ENCODE measurements at regions not wholly inside any gene's neighbourhood (a gene's known extent, or its start where the extent isn't known, plus 50 kb on each side); places are given as distances from the start of the nearest gene placed in this dataset.

DNA sequence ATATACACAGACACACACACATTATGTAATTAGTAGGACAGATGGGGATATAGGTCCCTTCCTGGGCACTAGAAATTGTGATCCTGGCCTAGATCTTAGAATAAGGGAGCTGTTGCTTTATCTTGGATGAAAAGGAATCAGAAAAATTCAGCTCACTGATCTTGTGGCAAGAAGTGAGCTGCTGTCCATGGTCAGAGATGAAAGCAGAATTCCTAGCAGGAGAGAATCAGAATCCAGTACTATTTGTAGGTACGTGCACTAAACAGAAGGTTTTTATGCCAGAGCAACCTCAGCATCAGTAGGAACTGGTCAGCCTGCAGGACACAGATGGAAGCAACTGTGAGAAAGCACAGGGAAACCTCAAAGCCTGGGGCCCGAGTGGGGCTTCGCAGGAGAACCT, 549.2 kb upstream of the POM121L12 start:
- DNase-seq (ENCODE audit: low read depth in 2 of 2): no peak

DNA sequence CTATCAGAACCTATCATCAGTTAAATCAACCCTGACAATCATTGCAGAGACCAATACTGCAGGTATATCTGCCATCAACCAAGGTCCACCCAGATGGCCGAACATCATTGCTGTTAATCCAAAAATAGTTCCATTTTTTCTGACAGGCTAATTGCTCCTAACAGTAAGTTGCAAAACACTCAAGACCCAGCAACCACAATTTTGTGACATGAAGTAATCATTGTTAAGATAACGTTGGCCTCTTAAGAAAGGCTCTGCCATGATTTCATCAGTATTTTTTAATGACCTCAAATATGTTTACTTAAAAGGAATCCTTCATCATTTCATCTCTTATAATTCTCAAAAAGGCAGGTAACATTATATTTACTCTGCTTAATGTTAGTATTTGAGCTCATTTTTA, 553.4 kb upstream of the POM121L12 start:
- DNase-seq (ENCODE audit: low read depth in 2 of 2): no peak

DNA sequence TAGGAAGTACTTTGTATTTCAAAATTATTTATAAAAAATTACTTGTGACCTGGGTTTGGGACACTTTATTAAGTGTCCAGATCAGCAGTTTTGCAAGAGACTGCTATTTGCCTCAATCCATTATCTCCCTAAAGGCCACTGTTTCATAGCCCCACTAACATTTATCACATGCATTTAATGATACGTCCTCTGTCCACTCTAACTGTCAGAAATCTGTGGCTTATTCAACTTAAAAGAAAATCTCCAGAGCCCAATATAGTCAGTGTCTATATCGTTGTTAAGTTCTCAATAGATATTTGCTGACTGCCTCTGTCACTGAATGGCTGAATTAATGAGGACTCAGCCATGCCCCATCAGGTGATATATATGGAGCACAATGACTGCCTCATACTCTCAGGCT, 553.9 kb upstream of the POM121L12 start:
- DNase-seq (ENCODE audit: low read depth in 2 of 2): no peak

DNA sequence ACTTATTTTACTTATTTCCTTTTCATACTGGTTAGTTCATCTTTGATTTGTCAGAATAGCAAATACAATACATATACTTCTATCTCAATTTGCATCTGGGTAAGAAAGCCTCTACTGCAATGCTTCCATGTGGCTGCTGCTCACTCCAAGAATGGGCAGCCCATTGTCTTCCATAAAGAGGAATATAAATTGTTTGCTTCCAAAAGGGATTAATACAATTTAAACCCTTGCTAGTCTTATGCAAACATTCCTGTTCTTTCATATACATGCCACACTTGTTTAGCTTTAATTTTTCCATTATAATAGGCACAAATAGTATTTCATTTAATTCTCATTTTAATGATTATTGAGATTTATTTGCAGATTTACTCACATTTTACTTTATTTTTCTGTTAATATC, 555.4 kb upstream of the POM121L12 start:
- no peak for DNase-seq (ENCODE audit: low read depth in 2 of 2)

DNA sequence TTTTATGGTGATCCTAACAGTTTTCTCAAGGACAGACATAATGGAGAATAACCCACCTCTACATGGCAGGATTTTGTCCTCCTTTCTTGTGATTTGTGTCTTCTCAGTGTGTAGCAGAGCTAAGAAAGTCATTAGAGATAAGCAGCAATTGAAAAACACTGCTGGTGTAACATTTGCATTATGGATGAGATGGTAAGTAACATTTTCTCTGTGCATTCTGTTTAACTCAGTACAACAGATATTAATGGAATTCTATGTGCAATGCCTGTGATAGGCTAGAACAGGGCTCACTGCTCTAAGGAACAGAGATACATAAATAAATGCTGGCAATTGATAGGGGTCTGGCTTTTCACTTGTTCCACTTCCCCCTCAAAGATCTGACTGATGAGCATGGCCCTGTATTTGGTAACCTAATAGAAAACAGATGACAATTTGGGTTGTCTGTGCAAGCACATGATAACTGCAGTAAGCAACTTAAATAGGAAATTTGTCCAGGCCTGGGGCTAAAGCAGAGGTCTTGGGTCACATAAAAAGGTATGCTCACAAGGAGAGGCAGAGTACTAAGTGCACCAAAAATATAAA, 560.3 kb upstream of the POM121L12 start:
- DNase-seq (ENCODE audit: low read depth in 2 of 2): no peak

DNA sequence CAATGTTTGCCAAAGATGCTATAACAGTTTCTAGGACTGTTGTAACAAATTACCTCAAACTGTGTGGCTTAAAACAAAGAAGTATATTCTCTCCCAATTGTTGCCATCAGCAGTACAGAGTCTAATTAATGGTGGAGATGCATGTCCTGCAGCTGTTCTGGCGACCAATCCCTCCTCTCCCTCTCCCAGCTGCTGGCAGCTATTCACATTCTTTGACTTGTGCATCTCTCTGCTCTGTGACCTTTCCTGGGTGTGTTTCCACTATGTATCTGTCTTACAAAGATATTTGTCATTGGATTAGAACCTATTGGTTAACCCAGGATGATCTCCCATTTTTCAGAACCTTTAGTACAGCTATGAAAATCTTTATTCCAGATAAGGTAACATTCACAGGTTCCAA, 561.7 kb upstream of the POM121L12 start:
- DNase-seq (ENCODE audit: low read depth in 2 of 2): no peak

DNA sequence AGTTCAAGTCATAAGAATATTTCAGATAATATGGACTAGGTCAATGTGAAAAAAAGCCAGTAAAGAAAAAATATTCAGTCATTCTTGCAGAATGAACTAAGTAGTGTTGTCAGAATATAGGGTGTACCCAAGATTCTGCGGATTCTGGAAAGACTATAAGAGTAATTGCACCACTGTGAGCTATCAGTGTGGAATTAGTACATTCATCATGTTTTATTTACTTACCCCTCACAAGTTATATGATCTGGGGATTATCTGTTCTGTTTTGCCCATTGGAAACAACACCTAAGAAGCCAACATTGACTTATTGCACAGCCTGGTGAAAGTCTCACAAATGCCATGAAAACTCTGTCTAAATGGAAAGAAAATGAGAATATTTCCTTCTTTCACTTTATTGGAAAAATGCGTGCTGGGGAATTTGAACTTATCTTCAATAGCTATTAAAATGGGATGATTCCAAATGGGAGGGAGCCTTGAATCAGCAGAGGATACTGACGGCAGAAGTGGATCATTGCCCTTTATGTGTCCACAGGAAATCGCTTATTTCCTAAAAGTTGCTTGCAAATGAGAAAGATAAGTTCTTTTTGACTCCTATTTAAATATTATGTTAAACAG, 563.3 kb upstream of the POM121L12 start:
- no peak for DNase-seq (ENCODE audit: low read depth in 2 of 2)

DNA sequence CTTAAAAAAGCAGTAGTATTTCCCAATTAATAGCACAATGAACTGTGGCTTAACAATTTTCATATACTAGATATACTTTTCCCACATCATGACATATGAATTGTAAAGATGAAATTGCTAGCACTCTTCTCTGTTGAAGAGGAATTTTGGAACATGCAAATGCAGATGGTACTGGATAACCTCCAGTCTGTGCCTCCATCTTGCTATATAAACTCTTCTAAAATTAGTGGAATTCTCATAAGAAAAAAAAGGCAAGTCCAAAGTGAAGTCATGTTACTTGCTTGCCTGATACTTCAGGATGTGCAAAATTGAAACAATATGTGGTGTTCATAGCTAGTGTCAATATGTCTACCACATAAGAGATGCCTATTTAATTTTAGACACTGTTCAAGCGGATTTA, 570.2 kb upstream of the POM121L12 start:
- DNase-seq (ENCODE audit: low read depth in 2 of 2): no peak

DNA sequence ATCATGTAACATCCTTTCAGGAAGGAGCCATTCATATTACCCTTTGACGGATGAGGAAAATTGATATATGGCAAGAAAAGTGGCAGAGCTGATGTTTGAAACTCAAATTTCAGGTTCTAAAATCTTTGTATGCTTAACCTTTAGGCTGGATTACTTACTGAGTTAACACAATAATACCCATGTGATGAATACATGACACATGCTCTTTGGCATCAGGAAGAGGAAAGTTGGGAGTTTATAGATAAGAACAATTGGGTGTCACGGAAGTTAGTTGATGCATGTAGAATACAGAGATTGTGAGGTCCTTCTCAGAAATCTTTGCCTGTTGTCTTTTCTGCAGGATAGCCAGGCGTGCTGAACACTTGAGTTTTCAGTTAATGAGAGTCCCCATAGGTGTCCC, 572.1 kb upstream of the POM121L12 start:
- DNase-seq (ENCODE audit: low read depth in 2 of 2): no peak

DNA sequence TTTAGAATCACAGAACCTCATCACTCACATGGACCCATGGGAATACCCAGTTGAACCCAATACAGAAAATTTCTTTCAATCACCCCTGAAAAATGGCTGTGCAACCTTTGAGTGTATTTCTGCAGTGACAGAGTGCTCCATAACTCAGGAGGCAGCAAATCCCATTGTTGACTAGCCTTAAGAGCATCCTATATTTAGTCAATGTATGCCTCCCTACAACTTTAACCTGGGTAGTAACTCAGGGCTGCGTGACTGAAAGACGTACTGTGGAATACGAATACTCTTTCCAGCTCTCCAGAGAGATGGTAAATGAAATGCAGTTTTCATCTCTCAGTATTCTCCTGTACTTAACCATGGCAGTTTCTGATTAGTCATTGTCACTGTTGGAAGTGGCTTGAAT, 573.0 kb upstream of the POM121L12 start:
- no peak for DNase-seq (ENCODE audit: low read depth in 2 of 2)

DNA sequence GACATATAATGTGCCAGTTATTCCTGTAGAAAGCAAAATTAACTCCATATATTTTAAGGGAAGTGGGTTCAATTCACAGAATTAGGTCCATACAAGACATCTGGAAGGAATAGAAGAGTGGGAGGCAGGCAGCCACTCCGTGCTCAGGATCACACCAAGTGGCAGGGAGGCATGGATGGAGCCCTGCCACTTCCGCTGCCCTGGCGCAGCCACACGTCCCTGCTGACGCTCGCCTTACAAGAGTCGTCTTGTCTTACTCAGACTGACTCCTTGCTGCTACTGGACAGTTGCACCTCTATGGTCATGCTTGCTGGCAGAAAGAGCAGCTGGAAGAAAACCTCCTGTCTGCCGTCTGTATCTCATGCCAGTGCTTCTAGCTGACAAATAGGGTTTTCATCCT, 579.9 kb upstream of the POM121L12 start:
- DNase-seq (ENCODE audit: low read depth in 2 of 2): no peak

DNA sequence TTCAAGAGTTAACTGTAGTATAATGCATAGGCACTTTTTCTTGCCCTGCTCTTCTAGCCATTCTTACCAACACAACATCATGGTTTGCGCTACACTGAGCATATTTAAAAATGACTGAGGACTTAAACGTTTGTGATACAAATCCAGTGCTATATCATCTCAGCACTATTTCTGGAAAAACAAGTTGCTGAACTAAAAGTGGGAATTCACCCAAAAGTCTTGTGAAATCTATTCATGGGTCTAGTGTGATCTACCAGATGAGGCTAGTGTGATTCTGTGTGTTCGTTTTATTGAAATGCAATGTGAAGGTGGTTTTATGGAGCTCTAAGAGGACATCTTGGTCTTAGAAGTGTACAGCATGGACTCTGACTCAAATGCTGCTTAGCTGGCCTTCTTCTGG, 584.6 kb upstream of the POM121L12 start:
- DNase-seq (ENCODE audit: low read depth in 2 of 2): no peak

DNA sequence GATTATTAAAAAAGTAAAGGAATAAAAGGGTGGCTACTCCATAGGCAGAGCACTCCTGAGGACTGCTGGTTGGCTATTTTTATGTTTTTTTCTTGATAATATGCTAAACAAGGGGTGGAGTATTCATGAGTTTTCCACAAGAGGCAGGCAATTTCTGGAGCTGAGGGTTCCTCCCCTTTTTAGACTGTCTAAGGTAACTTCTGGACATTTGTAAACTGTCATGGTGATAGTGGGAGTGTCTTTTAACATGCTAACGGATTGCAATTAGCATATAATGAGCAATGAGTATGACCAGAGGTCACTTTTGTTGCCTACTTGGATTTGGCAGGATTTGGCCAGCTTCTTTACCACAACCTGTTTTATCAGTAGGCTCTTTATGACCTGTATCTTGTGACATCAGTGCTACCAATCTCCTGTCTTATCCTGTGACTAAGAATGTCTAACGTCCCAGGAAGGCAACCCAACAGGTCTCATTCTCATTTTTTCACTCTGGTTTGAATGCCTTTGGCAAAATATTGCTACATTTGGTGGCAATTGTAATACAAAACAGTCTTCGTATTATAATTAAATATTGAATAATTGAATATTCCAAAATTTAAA, 587.8 kb upstream of the POM121L12 start:
- DNase-seq (ENCODE audit: low read depth in 2 of 2): no peak

DNA sequence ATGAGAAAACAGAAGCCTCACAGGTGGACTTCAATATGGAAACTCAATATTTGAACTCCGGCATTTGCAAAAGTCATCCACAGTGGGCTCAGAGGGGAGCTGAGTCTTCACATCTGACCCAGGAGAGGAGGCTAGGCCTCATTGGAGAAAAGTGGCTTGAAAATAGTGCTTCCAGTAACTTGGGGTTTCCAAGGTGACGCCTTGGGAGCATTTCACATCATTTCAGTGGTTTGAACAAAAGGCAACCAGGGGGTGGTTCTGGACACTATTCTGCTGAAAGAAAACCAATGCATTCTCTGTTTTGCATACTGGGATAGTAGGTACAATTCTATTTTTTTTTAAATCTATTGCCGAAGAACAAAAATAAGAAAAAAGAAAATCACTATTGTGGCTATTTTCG, 599.2 kb upstream of the POM121L12 start:
- DNase-seq (ENCODE audit: low read depth in 2 of 2): no peak

DNA sequence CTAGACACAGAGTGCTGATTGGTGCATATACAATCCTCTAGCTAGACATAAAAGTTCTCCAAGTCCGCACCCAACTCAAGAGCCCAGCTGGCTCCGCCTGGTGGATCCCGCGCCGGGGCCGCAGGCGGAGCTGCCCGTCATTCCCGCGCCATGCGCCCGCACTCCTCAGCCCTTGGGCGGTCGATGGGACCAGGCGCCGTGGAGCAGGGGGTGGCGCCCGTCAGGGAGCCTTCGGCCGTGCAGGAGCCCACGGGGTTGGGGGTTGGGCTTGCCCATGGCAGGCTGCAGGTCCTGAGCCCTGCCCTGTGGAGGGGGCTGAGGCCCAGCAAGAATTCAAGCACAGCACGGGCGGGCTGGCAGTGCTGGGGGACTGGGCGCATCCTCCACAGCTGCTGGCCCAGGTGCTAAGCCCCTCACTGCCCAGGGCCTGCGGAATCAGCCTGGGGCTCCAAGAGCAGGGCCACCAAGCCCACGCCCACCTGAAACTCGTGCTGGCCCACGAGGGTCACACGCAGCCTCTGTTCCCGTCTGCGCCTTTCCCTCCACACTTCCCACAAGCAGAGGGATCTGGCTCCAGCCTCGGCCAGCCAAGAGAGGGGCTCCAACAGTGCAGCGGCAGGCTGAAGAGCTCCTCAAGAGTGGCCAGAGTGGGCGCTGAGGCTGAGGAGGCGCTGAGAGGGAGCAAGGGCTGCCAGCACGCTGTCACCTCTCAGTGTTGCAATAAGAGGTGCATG, 604.2 kb upstream of the POM121L12 start:
- DNase-seq (ENCODE audit: low read depth in 2 of 2): no peak

DNA sequence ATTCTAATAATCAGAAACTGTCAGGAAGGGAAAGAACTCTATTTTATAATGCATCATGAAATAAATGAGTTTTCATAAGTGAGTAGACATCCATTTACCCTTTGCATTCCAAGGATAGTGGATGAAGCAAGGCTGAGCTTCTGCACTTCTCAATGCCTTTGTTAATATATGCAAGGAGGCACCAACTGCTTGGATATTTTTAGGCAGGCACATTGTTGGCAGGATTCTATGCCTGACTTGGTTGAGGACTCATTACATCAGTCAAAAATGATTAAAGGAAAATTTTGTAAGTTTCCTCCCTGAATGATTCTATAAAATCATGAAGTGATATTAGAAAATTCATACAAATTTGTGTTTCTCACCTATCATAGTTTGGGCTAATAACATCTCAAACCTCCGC, 612.2 kb upstream of the POM121L12 start:
- DNase-seq (ENCODE audit: low read depth in 2 of 2): no peak

DNA sequence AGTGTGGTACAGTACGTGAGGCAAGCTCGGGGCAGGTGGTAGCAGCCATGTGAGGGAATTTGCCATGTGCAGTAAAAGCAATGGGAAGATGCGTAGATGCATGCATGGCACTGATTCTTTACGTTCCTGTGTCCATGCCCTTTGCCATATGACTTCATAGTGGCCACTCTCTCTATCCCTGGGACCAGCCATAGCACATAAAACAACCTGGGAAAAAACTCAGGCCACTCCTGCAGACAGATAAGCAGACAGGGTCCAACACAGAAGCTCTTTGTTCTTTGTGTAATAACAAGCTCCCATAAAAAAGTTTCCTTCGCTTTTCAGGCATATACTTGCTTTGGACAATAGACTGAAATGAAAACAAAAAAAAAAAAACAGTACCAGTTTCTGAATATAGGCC, 622.4 kb upstream of the POM121L12 start:
- no peak for DNase-seq (ENCODE audit: low read depth in 2 of 2)

DNA sequence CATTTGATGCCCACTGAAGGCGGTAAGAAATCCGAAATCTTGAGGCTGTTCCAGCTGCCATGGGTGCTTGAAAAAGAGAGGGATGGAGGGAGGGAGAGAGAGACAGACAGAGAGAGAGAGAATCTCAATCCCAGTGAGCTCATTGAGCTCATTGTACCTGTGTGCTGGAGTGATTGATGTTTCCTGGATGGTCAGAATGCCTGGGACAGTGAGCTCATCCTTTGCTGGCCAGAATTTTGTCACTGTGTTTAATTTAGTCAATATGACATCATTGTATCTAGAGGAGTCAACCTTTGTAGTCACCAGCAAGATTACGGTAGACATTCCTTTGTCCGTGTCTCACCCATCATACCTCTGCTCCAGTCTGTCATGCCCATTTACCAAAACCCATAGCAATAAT, 625.4 kb upstream of the POM121L12 start:
- DNase-seq (ENCODE audit: low read depth in 2 of 2): no peak

DNA sequence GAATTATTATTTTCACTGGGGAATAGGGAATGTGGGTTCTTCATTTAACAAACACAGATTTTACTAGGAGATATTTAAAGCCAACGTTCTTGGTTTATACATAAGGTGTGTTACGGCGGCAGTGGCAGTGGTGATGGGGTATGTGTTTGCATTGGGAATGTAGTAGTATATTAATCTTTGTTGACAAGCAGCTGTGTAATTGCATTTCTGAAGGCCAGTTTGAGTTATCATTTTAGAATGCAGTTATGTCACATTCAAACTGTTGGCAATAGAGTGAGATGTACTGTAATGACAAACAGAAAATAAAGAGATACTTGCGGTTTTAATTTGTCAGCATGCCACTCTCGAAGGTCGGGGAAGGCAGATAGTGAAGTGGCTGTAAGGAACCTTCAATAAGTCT, 628.6 kb upstream of the POM121L12 start:
- no peak for DNase-seq (ENCODE audit: low read depth in 2 of 2)

DNA sequence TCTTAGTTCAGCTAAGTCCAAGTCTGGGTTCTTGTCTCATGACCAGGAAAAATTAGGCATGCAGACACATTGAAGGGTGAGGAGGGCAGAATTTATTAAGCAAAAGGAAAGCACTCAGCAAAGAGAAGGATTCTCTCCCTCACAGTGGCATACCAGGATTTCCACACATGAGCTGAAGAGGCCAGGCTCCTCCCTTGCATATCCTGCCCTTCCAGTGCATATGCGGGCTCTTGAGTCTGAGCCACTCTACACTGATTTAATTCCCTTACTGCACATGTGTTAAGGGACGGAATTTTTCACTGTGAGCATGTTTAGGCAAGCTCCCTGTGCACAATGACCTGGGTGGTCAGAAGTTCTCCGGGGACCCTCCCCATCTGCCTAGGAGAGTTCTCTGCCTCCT, 652.7 kb upstream of the POM121L12 start:
- DNase-seq (ENCODE audit: low read depth in 2 of 2): no peak

DNA sequence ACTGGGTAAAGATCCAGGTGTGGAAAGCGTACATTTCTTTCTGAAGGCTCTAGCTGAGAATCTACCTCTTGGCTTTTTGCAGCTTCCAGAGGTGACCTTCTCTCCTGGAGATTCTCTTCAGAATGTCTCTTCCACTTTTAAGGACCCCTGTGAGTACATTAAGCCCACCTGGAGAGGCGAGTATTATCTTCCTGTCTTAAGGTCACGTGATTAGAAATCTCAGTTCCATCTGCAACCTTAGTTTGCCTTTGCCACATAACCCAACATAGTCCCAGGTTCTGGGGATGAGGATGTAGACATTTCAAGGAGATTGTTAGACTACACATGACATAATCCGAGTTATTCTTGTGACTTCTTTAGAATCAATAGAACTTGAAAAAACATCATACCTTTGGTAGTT, 665.5 kb upstream of the POM121L12 start:
- DNase-seq (ENCODE audit: low read depth in 2 of 2): no peak

DNA sequence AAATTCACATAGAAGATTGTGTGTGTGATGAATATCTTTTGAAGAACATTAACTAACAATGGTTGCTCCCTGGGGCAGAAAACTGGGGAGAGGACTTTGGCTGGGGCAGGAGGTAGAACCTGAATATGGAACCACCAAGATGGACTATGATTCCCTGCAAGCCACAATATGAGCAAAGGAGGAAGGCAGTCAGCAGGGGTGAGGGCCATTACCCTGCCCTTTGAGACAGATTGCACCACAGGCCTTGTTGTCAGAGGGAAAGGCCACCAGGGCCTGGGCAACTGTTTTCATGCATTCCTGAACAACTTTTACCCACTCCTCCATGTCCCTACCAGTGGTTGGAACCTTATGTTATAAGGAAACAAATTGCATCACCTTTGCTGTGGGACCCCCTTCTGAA, 670.1 kb upstream of the POM121L12 start:
- no peak for DNase-seq (ENCODE audit: low read depth in 2 of 2)

DNA sequence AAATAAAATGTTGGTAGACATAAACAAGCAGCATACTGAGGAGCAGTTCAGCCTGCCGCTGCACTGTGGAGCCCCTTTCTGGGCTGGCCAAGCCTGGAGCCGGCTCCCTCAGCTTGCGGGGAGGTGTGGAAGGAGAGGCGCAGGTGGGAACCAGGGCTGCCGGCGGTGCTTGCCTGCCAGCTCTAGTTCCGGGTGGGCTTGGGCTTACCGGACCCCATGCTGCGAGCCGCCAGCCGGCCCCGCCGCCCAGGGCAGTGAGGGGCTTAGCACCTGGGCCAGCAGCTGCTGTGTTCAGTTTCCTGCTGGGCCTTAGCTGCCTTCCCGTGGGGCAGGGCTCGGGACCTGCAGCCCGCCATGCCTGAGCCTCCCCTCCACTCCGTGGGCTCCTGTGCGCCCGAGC, 672.9 kb upstream of the POM121L12 start:
- no peak for DNase-seq (ENCODE audit: low read depth in 2 of 2)
